H9 (cell line): ENCODE measurements at regions not wholly inside any gene's neighbourhood (a gene's known extent, or its start where the extent isn't known, plus 50 kb on each side); places are given as distances from the start of the nearest gene placed in this dataset.

Experiments
- DNase-seq: peaks from one replicate; pipeline ENCODE4 v3.0.0-alpha.2; 2017
- H2AFZ ChIP-seq: one replicate; pipeline ENCODE4 v1.6.1; 2013; ENCODE audit warnings: mild to moderate bottlenecking, low read length, control low read depth, moderate library complexity
- H2AK5ac ChIP-seq: 2 replicates; pipeline ENCODE4 v1.6.1; 2013; ENCODE audit warnings: low read length, control low read depth, mixed read lengths; ENCODE audit not compliant: insufficient read length
- H2BK120ac ChIP-seq: one replicate; pipeline ENCODE4 v1.6.1; 2013; ENCODE audit warnings: low read depth, mild to moderate bottlenecking, low read length, control low read depth, inconsistent platforms; ENCODE audit not compliant: poor library complexity, severe bottlenecking
- H2BK12ac ChIP-seq: 2 replicates; pipeline ENCODE4 v1.6.1; 2013; ENCODE audit warnings: low read length, control low read depth, mixed read lengths, low read depth; ENCODE audit not compliant: insufficient read length
- H2BK15ac ChIP-seq: 2 replicates; pipeline ENCODE4 v1.6.1; 2013; ENCODE audit warnings: low read depth, low read length, control low read depth
- H2BK20ac ChIP-seq: one replicate; pipeline ENCODE4 v1.6.1; 2013; ENCODE audit warnings: low read depth, mild to moderate bottlenecking, low read length, control low read depth, inconsistent platforms; ENCODE audit not compliant: poor library complexity, severe bottlenecking
- H2BK5ac ChIP-seq: 2 replicates; pipeline ENCODE4 v1.6.1; 2013; ENCODE audit warnings: low read length, control low read depth, mixed read lengths; ENCODE audit not compliant: insufficient read length
- H3K14ac ChIP-seq: 2 replicates; pipeline ENCODE4 v1.6.1; 2013; ENCODE audit warnings: low read length, control low read depth; ENCODE audit not compliant: insufficient read depth
- H3K18ac ChIP-seq: 2 replicates; pipeline ENCODE4 v1.6.1; 2013; ENCODE audit warnings: low read depth, mild to moderate bottlenecking, mixed read lengths, low read length, control low read depth; ENCODE audit not compliant: insufficient read length
- H3K23ac ChIP-seq: 2 replicates; pipeline ENCODE4 v1.6.1; 2013; ENCODE audit warnings: low read length, control low read depth, mixed read lengths, low read depth; ENCODE audit not compliant: insufficient read length
- H3K23me2 ChIP-seq: 2 replicates; pipeline ENCODE4 v1.6.1; 2013; ENCODE audit warnings: low read depth, mild to moderate bottlenecking, mixed read lengths, low read length, control low read depth; ENCODE audit not compliant: insufficient read length, poor library complexity, severe bottlenecking
- H3K27ac ChIP-seq: 2 replicates; pipeline ENCODE4 v1.5.1; 2013; ENCODE audit warnings: low read length, control low read depth, mixed read lengths, low read depth; ENCODE audit not compliant: insufficient read length
- H3K27me3 ChIP-seq: 2 replicates; pipeline ENCODE4 v1.6.1; 2013; ENCODE audit warnings: low read length, control low read depth, inconsistent platforms; ENCODE audit not compliant: insufficient read depth
- H3K4ac ChIP-seq: 2 replicates; pipeline ENCODE4 v1.6.1; 2013; ENCODE audit warnings: low read depth, mild to moderate bottlenecking, control low read depth, inconsistent platforms, low read length, moderate library complexity
- H3K4me1 ChIP-seq: 2 replicates; pipeline ENCODE4 v1.6.1; 2013; ENCODE audit warnings: low read length, control low read depth, inconsistent platforms; ENCODE audit not compliant: insufficient read depth
- H3K4me2 ChIP-seq: 2 replicates; pipeline ENCODE4 v1.6.1; 2013; ENCODE audit warnings: low read length, control low read depth, mixed read lengths; ENCODE audit not compliant: insufficient read length, insufficient read depth
- H3K56ac ChIP-seq: 2 replicates; pipeline ENCODE4 v1.6.1; 2013; ENCODE audit warnings: low read depth, mild to moderate bottlenecking, mixed read lengths, low read length, control low read depth; ENCODE audit not compliant: insufficient read length
- H3K79me1 ChIP-seq: 2 replicates; pipeline ENCODE4 v1.6.1; 2013; ENCODE audit warnings: low read depth, mild to moderate bottlenecking, moderate library complexity, low read length, control low read depth, inconsistent platforms; ENCODE audit not compliant: insufficient read depth, poor library complexity, severe bottlenecking
- H3K79me2 ChIP-seq: 2 replicates; pipeline ENCODE4 v1.6.1; 2013; ENCODE audit warnings: low read length, control low read depth, inconsistent platforms; ENCODE audit not compliant: insufficient read depth
- H3K9ac ChIP-seq: 2 replicates; pipeline ENCODE4 v1.6.1; 2013; ENCODE audit warnings: low read length, control low read depth, mixed read lengths; ENCODE audit not compliant: insufficient read length; ENCODE audit errors: extremely low read depth
- H3K9me3 ChIP-seq: one replicate; pipeline ENCODE4 v1.6.1; 2013; ENCODE audit warnings: low read depth, low read length, inconsistent platforms; ENCODE audit not compliant: control insufficient read depth
- H3T11ph ChIP-seq: one replicate; pipeline ENCODE4 v1.6.1; 2013; ENCODE audit warnings: mild to moderate bottlenecking, low read length, control low read depth, inconsistent platforms
- H4K20me1 ChIP-seq: one replicate; pipeline ENCODE4 v1.6.1; 2013; ENCODE audit not compliant: control insufficient read depth, insufficient read length, insufficient read depth
- H4K5ac ChIP-seq: 2 replicates; pipeline ENCODE4 v1.6.1; 2013; ENCODE audit warnings: low read depth, mild to moderate bottlenecking, mixed read lengths, low read length, control low read depth; ENCODE audit not compliant: insufficient read length
- H4K8ac ChIP-seq: replicated peaks from 2 replicates; pipeline ENCODE4 v1.6.1; 2013; ENCODE audit warnings: low read length, control low read depth, mixed read lengths, low read depth; ENCODE audit not compliant: insufficient read length
- H4K91ac ChIP-seq: 2 replicates; pipeline ENCODE4 v1.6.1; 2013; ENCODE audit warnings: low read depth, mild to moderate bottlenecking, moderate library complexity, mixed read lengths, low read length, control low read depth; ENCODE audit not compliant: insufficient read length
- H3K27ac Mint-ChIP-seq, 3 experiments: 2 replicates in 2 of 3; 3 replicates in 1 of 3; pipeline ENCODE4 v1.8.0; 2020 to 2021; ENCODE audit warnings: mixed read lengths in 3 of 3, mild to moderate bottlenecking in 1 of 3, moderate library complexity in 1 of 3
- H3K27me3 Mint-ChIP-seq: 2 replicates; pipeline ENCODE4 v1.8.0; 2021; ENCODE audit warnings: low read depth, mild to moderate bottlenecking, moderate library complexity, mixed read lengths
- H3K36me3 Mint-ChIP-seq, 3 experiments: 2 replicates in 2 of 3; 3 replicates in 1 of 3; pipeline ENCODE4 v1.8.0; 2020 to 2021; ENCODE audit warnings: low read depth in 3 of 3, mixed read lengths in 3 of 3; ENCODE audit not compliant: insufficient read depth in 1 of 3
- H3K4me1 Mint-ChIP-seq, 2 experiments: 2 replicates each; pipeline ENCODE4 v1.8.0; 2020; ENCODE audit warnings: mixed read lengths in 2 of 2
- H3K4me3 Mint-ChIP-seq, 2 experiments: 2 replicates in 1 of 2; 3 replicates in 1 of 2; pipeline ENCODE4 v1.8.0; 2020 to 2021; ENCODE audit warnings: mild to moderate bottlenecking in 2 of 2, mixed read lengths in 2 of 2, moderate library complexity in 1 of 2
- H3K9me3 Mint-ChIP-seq, 2 experiments: 2 replicates in 1 of 2; 3 replicates in 1 of 2; pipeline ENCODE4 v1.8.0; 2020; ENCODE audit warnings: mild to moderate bottlenecking in 2 of 2, mixed read lengths in 2 of 2, moderate library complexity in 1 of 2
- CTCF ChIP-seq: fragments of 200-600 bp; sonication (generic); conservative IDR thresholded peaks from 3 replicates; pipeline ENCODE4 v1.8.0; 2021; ENCODE audit warnings: antibody characterized with exemption, mild to moderate bottlenecking
- WGBS: extraction: QIAGEN DNeasy Blood & Tissue Kit; methylation state at CpG from one replicate; pipeline ENCODE4 v1.1.7; 2013; ENCODE audit warnings: missing lambda C conversion rate, low lambda C conversion rate, mixed read lengths; ENCODE audit not compliant: insufficient read length; ENCODE audit errors: extremely low coverage; 5-methylcytosine and 5-hydroxymethylcytosine counted together

GRCh38 chr7:142584765-142585164 lies 164.5 kb upstream of the PRSS1 start:
- no peak overlapping the region for H2AK5ac ChIP-seq
- no peak overlapping the region for H3K4me2 ChIP-seq
- H2AFZ ChIP-seq = no peak overlapping the region
- Mint-ChIP-seq H3K36me3 (no peaks in the 10 kb centered on the region), H3K4me1 (peaks cover 12 to 17% of the 10 kb centered on the region in 2 experiments), H3K9me3 (no peaks in the 10 kb centered on the region; a peak in 1 of 5 replicates), H3K27ac (no peak overlapping the region), H3K4me3 (no peak overlapping the region), H3K27me3 (peaks cover 2% of the 10 kb centered on the region; the same call in 1 of the 2 replicates)
- no peak overlapping the region for H3K23ac ChIP-seq
- no peak overlapping the region for H2BK12ac ChIP-seq
- H2BK15ac ChIP-seq = no peak overlapping the region
- H2BK120ac ChIP-seq = no peak overlapping the region
- no peaks in the 10 kb centered on the region for H4K20me1 ChIP-seq
- H3K9ac ChIP-seq = no peak overlapping the region
- no peaks in the 10 kb centered on the region for H3K23me2 ChIP-seq
- H3K4me1 ChIP-seq = peaks cover 5% of the 10 kb centered on the region; the same call in 1 of the 2 replicates
- no peak overlapping the region for H3K4ac ChIP-seq
- DNase-seq = no peak
- H3K56ac ChIP-seq = no peak overlapping the region
- no peaks in the 10 kb centered on the region for H3K79me1 ChIP-seq
- no peak overlapping the region for H3T11ph ChIP-seq
- no peak overlapping the region for H3K18ac ChIP-seq
- H3K9me3 ChIP-seq = no peaks in the 10 kb centered on the region
- no peaks in the 10 kb centered on the region for H3K27me3 ChIP-seq
- H4K91ac ChIP-seq = no peak overlapping the region
- no peak overlapping the region for H4K5ac ChIP-seq
- TF ChIP-seq CTCF = no peak
- WGBS = no CpG with 5 or more reads among the region's 2 CpGs
- no peak overlapping the region for H3K27ac ChIP-seq
- no peak overlapping the region for H3K14ac ChIP-seq
- H4K8ac ChIP-seq = no peak overlapping the region
- no peak overlapping the region for H2BK5ac ChIP-seq
- H3K79me2 ChIP-seq = no peaks in the 10 kb centered on the region
- H2BK20ac ChIP-seq = no peak overlapping the region
